GM23248 (cell line): ENCODE measurements at regions not wholly inside any gene's neighbourhood (a gene's known extent, or its start where the extent isn't known, plus 50 kb on each side); places are given as distances from the start of the nearest gene placed in this dataset.

Experiments used
- DNase-seq: peaks from one replicate; pipeline ENCODE4 v3.0.0-alpha.2; 2015
- H2AFZ ChIP-seq: fragments of 200-600 bp; sonication (generic); 2 replicates; pipeline ENCODE4 v1.6.1; 2016; ENCODE audit warnings: antibody characterized with exemption
- H3F3A ChIP-seq: fragments of 200-600 bp; sonication (generic); 2 replicates; pipeline ENCODE4 v1.6.1; 2016; ENCODE audit warnings: mild to moderate bottlenecking, antibody characterized with exemption, mixed run types; ENCODE audit not compliant: insufficient read depth
- H3K27ac ChIP-seq: fragments of 200-600 bp; sonication (generic); 2 replicates; pipeline ENCODE4 v1.5.1; 2016; ENCODE audit warnings: mild to moderate bottlenecking
- H3K27me3 ChIP-seq: fragments of 200-600 bp; sonication (generic); replicated peaks from 2 replicates; pipeline ENCODE4 v1.6.1; 2016; ENCODE audit warnings: mild to moderate bottlenecking; ENCODE audit not compliant: insufficient read depth
- H3K36me3 ChIP-seq: fragments of 200-600 bp; sonication (generic); 2 replicates; pipeline ENCODE4 v1.6.1; 2016; ENCODE audit warnings: low read depth, mild to moderate bottlenecking
- H3K4me1 ChIP-seq: fragments of 200-600 bp; sonication (generic); 2 replicates; pipeline ENCODE4 v1.6.1; 2016; ENCODE audit warnings: mild to moderate bottlenecking; ENCODE audit not compliant: insufficient read depth
- H3K4me2 ChIP-seq: fragments of 200-600 bp; sonication (generic); one replicate; pipeline ENCODE4 v1.6.1; 2016; ENCODE audit warnings: mild to moderate bottlenecking; ENCODE audit not compliant: unreplicated experiment
- H3K4me3 ChIP-seq: fragments of 200-600 bp; sonication (generic); 2 replicates; pipeline ENCODE4 v1.5.1; 2016; ENCODE audit warnings: mild to moderate bottlenecking
- H3K79me2 ChIP-seq: fragments of 200-600 bp; sonication (generic); 2 replicates; pipeline ENCODE4 v1.6.1; 2016; ENCODE audit warnings: mild to moderate bottlenecking; ENCODE audit not compliant: insufficient read depth
- H3K9ac ChIP-seq: fragments of 200-600 bp; sonication (generic); 2 replicates; pipeline ENCODE4 v1.6.1; 2016; ENCODE audit warnings: mild to moderate bottlenecking
- H3K9me2 ChIP-seq: fragments of 200-600 bp; sonication (generic); 2 replicates; pipeline ENCODE4 v1.6.1; 2016; ENCODE audit warnings: mixed run types, mild to moderate bottlenecking, moderate library complexity; ENCODE audit not compliant: insufficient read depth
- H3K9me3 ChIP-seq: fragments of 200-600 bp; sonication (generic); one replicate; pipeline ENCODE4 v1.6.1; 2017; ENCODE audit warnings: low read depth
- H4K20me1 ChIP-seq: fragments of 200-600 bp; sonication (generic); 2 replicates; pipeline ENCODE4 v1.6.0; 2016; ENCODE audit not compliant: insufficient read depth
- EZH2 ChIP-seq: fragments of 200-600 bp; sonication (generic); IDR thresholded peaks from 2 replicates; pipeline ENCODE4 v1.6.1; 2018; ENCODE audit warnings: antibody characterized with exemption, mild to moderate bottlenecking; ENCODE audit not compliant: insufficient read depth, poor library complexity, severe bottlenecking
- EZH2phosphoT487 ChIP-seq: fragments of 200-600 bp; sonication (generic); IDR thresholded peaks from 2 replicates; pipeline ENCODE4 v1.6.1; 2018; ENCODE audit warnings: antibody characterized with exemption, moderate library complexity, mild to moderate bottlenecking, low read depth; ENCODE audit not compliant: insufficient read depth
- WGBS, 2 experiments: methylation state at CpG; one replicate each; pipeline ENCODE4 v1.1.6; 2015 to 2017; ENCODE audit warnings: low lambda C conversion rate in 2 of 2, low coverage in 1 of 2; ENCODE audit errors: missing lambda C conversion rate in 2 of 2; 5-methylcytosine and 5-hydroxymethylcytosine counted together
- in situ Hi-C: fragments of 300-500 bp; cut with MboI; formaldehyde crosslinking; loops from 2 replicates; pipeline ENCODE4 v1.15.0; 2020

- in situ Hi-C loops = no loop called here
- no peak overlapping the region for H3K9ac ChIP-seq
- H4K20me1 ChIP-seq = no peaks in the 10 kb centered on the region
- H3K9me3 ChIP-seq = no peaks in the 10 kb centered on the region
- no peak overlapping the region for H3K27ac ChIP-seq
- TF ChIP-seq EZH2 (no peak), EZH2phosphoT487 (no peak)
- no peaks in the 10 kb centered on the region for H3K36me3 ChIP-seq
- H3K4me2 ChIP-seq = no peak overlapping the region
- H3F3A ChIP-seq = no peaks in the 10 kb centered on the region
- H2AFZ ChIP-seq = no peak overlapping the region
- no peak overlapping the region for H3K4me3 ChIP-seq
- WGBS, 2 experiments = 10 to 12% methylated on average over 3 of the region's 3 CpGs
- no peak for DNase-seq
- H3K4me1 ChIP-seq = no peaks in the 10 kb centered on the region
- no peaks in the 10 kb centered on the region for H3K27me3 ChIP-seq
- H3K79me2 ChIP-seq = no peaks in the 10 kb centered on the region
- H3K9me2 ChIP-seq = no peaks in the 10 kb centered on the region
Measured at GRCh38 chr2:77920838-77921366, 398.7 kb upstream of the LRRTM4 start.

GRCh38 chr2:77922567-77922966, 400.4 kb upstream of the LRRTM4 start:
- no peak for DNase-seq
- Histone ChIP-seq H3K36me3 (no peaks in the 10 kb centered on the region), H2AFZ (no peak overlapping the region), H3K27ac (no peak overlapping the region), H3F3A (no peaks in the 10 kb centered on the region), H3K9ac (no peak overlapping the region), H3K79me2 (no peaks in the 10 kb centered on the region), H3K9me2 (no peaks in the 10 kb centered on the region), H4K20me1 (no peaks in the 10 kb centered on the region), H3K9me3 (no peaks in the 10 kb centered on the region), H3K4me1 (no peaks in the 10 kb centered on the region), H3K27me3 (no peaks in the 10 kb centered on the region), H3K4me3 (no peak overlapping the region), H3K4me2 (no peak overlapping the region)
- TF ChIP-seq EZH2phosphoT487 (no peak), EZH2 (no peak)
- in situ Hi-C loops = no loop called here
- 21 to 32% methylated on average over 1 of the region's 1 CpG for WGBS, 2 experiments

- no peaks in the 10 kb centered on the region for H3K9me3 ChIP-seq
- no peaks in the 10 kb centered on the region for H3K4me1 ChIP-seq
- no peaks in the 10 kb centered on the region for H3K36me3 ChIP-seq
- H3K4me3 ChIP-seq = no peak overlapping the region
- no peaks in the 10 kb centered on the region for H3F3A ChIP-seq
- TF ChIP-seq EZH2 (no peak), EZH2phosphoT487 (no peak)
- in situ Hi-C loops = no loop called here
- no peak overlapping the region for H3K27ac ChIP-seq
- no peak overlapping the region for H3K4me2 ChIP-seq
- H2AFZ ChIP-seq = no peak overlapping the region
- H3K79me2 ChIP-seq = no peaks in the 10 kb centered on the region
- no peaks in the 10 kb centered on the region; the same call in 1 of the 2 replicates for H3K9me2 ChIP-seq
- WGBS, 2 experiments = 43 to 54% methylated on average over 5 of the region's 5 CpGs
- H3K9ac ChIP-seq = no peak overlapping the region
- H4K20me1 ChIP-seq = no peaks in the 10 kb centered on the region
- no peak for DNase-seq
- H3K27me3 ChIP-seq = no peaks in the 10 kb centered on the region
Measured at GRCh38 chr2:77937366-77937765, 415.2 kb upstream of the LRRTM4 start.

- H3K4me2 ChIP-seq = no peak overlapping the region
- H3K27me3 ChIP-seq = no peaks in the 10 kb centered on the region
- no peak overlapping the region for H3K4me3 ChIP-seq
- H3K9ac ChIP-seq = no peak overlapping the region
- no peaks in the 10 kb centered on the region for H3K4me1 ChIP-seq
- H4K20me1 ChIP-seq = no peaks in the 10 kb centered on the region
- H3K9me2 ChIP-seq = no peaks in the 10 kb centered on the region; the same call in 1 of the 2 replicates
- no peak overlapping the region for H2AFZ ChIP-seq
- no peak overlapping the region for H3K27ac ChIP-seq
- 3 to 4% methylated on average over 1 of the region's 1 CpG for WGBS, 2 experiments
- H3K9me3 ChIP-seq = no peaks in the 10 kb centered on the region
- in situ Hi-C loops = no loop called here
- TF ChIP-seq EZH2 (no peak), EZH2phosphoT487 (no peak)
- no peak for DNase-seq
- no peaks in the 10 kb centered on the region for H3F3A ChIP-seq
- H3K36me3 ChIP-seq = no peaks in the 10 kb centered on the region
- H3K79me2 ChIP-seq = no peaks in the 10 kb centered on the region
Measured at GRCh38 chr2:77938462-77938861, 416.3 kb upstream of the LRRTM4 start.

- Histone ChIP-seq H4K20me1 (no peaks in the 10 kb centered on the region), H3F3A (no peaks in the 10 kb centered on the region), H3K9me2 (no peaks in the 10 kb centered on the region; the same call in 1 of the 2 replicates), H2AFZ (no peak overlapping the region), H3K27me3 (no peaks in the 10 kb centered on the region), H3K9me3 (no peaks in the 10 kb centered on the region), H3K27ac (no peak overlapping the region), H3K4me3 (no peak overlapping the region), H3K36me3 (no peaks in the 10 kb centered on the region), H3K9ac (no peak overlapping the region), H3K79me2 (no peaks in the 10 kb centered on the region), H3K4me1 (no peaks in the 10 kb centered on the region), H3K4me2 (no peak overlapping the region)
- TF ChIP-seq EZH2phosphoT487 (no peak), EZH2 (no peak)
- in situ Hi-C loops = no loop called here
- DNase-seq = no peak
- 23 to 27% methylated on average over 1 of the region's 1 CpG for WGBS, 2 experiments
Measured at GRCh38 chr2:77939370-77939769, 417.2 kb upstream of the LRRTM4 start.
